ENCODE measurements at regions not wholly inside any gene's neighbourhood (a gene's known extent, or its start where the extent isn't known, plus 50 kb on each side); places are given as distances from the start of the nearest gene placed in this dataset.
A peak's percentile ranks its signal among the peaks of the same experiment; 100 is the strongest.
"Not testable (repeated sequence)": the region's sequence is repeated elsewhere in the genome, so short reads cannot be mapped to it uniquely, and the experiment has no call there.

DNA sequence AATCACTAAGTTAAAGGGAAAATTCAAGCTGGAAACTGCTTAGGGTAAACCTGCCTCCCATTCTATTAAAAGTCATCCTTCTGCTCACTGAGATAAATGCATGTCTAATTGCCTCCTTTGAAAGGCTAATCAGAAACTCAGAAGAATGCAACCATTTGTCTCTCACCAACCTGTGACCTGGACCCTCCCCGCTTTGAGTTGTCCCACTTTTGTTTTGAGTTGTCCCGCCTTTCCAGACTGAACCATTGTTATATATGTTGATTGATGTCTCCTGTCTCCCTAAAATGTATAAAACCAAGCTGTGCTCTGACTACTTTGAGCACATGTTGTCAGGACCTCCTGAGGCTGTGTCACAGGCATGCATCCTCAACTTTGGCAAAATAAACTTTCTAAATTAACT, 378.4 kb downstream of the KIF20B start:
- peak; percentile 60; the same call in 1 of the 2 replicates for ATAC-seq
- Mint-ChIP-seq H3K4me3 (no peak overlapping the region), H3K36me3 (peaks cover 84% of the 10 kb centered on the region), H3K9me3 (peaks cover 59% of the 10 kb centered on the region), H3K4me1 (peaks cover 47% of the 10 kb centered on the region), H3K27me3 (ENCODE audit: low read depth) (peaks cover 11% of the 10 kb centered on the region), H3K27ac (no peak overlapping the region)
- POLR2A ChIA-PET = no interaction called here
- TF ChIP-seq, protein P1, sequence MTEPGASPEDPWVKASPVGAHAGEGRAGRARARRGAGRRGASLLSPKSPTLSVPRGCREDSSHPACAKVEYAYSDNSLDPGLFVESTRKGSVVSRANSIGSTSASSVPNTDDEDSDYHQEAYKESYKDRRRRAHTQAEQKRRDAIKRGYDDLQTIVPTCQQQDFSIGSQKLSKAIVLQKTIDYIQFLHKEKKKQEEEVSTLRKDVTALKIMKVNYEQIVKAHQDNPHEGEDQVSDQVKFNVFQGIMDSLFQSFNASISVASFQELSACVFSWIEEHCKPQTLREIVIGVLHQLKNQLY (CRISPR knock-in tag; IDR thresholded peaks at IDR 0.05) = no peak
- TF ChIP-seq, protein P2, sequence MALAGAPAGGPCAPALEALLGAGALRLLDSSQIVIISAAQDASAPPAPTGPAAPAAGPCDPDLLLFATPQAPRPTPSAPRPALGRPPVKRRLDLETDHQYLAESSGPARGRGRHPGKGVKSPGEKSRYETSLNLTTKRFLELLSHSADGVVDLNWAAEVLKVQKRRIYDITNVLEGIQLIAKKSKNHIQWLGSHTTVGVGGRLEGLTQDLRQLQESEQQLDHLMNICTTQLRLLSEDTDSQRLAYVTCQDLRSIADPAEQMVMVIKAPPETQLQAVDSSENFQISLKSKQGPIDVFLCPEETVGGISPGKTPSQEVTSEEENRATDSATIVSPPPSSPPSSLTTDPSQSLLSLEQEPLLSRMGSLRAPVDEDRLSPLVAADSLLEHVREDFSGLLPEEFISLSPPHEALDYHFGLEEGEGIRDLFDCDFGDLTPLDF (CRISPR knock-in tag; IDR thresholded peaks at IDR 0.05) = no peak
- TF ChIP-seq, protein P3, sequence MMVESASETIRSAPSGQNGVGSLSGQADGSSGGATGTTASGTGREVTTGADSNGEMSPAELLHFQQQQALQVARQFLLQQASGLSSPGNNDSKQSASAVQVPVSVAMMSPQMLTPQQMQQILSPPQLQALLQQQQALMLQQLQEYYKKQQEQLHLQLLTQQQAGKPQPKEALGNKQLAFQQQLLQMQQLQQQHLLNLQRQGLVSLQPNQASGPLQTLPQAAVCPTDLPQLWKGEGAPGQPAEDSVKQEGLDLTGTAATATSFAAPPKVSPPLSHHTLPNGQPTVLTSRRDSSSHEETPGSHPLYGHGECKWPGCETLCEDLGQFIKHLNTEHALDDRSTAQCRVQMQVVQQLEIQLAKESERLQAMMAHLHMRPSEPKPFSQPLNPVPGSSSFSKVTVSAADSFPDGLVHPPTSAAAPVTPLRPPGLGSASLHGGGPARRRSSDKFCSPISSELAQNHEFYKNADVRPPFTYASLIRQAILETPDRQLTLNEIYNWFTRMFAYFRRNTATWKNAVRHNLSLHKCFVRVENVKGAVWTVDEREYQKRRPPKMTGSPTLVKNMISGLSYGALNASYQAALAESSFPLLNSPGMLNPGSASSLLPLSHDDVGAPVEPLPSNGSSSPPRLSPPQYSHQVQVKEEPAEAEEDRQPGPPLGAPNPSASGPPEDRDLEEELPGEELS (CRISPR knock-in tag; IDR thresholded peaks at IDR 0.05) = no peak
- TF ChIP-seq ZNF416 (CRISPR knock-in tag; IDR thresholded peaks at IDR 0.05) (no peak), ZNF121 (CRISPR knock-in tag; IDR thresholded peaks at IDR 0.05) (no peak), GABPB1 (CRISPR knock-in tag; IDR thresholded peaks at IDR 0.05) (no peak), TEAD1 (CRISPR knock-in tag; IDR thresholded peaks at IDR 0.05) (no peak), ZNF219 (CRISPR knock-in tag; IDR thresholded peaks at IDR 0.05; ENCODE audit: borderline replicate concordance) (no peak), RELA (CRISPR knock-in tag; IDR thresholded peaks at IDR 0.05; ENCODE audit: borderline replicate concordance) (no peak)
- TF ChIP-seq, protein P4, sequence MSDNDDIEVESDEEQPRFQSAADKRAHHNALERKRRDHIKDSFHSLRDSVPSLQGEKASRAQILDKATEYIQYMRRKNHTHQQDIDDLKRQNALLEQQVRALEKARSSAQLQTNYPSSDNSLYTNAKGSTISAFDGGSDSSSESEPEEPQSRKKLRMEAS (CRISPR knock-in tag; IDR thresholded peaks at IDR 0.05) = no peak
- TF ChIP-seq, protein P5, sequence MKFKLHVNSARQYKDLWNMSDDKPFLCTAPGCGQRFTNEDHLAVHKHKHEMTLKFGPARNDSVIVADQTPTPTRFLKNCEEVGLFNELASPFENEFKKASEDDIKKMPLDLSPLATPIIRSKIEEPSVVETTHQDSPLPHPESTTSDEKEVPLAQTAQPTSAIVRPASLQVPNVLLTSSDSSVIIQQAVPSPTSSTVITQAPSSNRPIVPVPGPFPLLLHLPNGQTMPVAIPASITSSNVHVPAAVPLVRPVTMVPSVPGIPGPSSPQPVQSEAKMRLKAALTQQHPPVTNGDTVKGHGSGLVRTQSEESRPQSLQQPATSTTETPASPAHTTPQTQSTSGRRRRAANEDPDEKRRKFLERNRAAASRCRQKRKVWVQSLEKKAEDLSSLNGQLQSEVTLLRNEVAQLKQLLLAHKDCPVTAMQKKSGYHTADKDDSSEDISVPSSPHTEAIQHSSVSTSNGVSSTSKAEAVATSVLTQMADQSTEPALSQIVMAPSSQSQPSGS (CRISPR knock-in tag; IDR thresholded peaks at IDR 0.05; ENCODE audit: borderline replicate concordance, low read depth) = no peak
- TF ChIP-seq, protein P6, sequence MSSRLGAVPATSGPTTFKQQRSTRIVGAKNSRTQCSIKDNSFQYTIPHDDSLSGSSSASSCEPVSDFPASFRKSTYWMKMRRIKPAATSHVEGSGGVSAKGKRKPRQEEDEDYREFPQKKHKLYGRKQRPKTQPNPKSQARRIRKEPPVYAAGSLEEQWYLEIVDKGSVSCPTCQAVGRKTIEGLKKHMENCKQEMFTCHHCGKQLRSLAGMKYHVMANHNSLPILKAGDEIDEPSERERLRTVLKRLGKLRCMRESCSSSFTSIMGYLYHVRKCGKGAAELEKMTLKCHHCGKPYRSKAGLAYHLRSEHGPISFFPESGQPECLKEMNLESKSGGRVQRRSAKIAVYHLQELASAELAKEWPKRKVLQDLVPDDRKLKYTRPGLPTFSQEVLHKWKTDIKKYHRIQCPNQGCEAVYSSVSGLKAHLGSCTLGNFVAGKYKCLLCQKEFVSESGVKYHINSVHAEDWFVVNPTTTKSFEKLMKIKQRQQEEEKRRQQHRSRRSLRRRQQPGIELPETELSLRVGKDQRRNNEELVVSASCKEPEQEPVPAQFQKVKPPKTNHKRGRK (CRISPR knock-in tag; IDR thresholded peaks at IDR 0.05; ENCODE audit: borderline replicate concordance) = no peak
- DNase-seq (ENCODE audit: low spot score) = no peak
- CTCF ChIA-PET = no interaction called here

DNA sequence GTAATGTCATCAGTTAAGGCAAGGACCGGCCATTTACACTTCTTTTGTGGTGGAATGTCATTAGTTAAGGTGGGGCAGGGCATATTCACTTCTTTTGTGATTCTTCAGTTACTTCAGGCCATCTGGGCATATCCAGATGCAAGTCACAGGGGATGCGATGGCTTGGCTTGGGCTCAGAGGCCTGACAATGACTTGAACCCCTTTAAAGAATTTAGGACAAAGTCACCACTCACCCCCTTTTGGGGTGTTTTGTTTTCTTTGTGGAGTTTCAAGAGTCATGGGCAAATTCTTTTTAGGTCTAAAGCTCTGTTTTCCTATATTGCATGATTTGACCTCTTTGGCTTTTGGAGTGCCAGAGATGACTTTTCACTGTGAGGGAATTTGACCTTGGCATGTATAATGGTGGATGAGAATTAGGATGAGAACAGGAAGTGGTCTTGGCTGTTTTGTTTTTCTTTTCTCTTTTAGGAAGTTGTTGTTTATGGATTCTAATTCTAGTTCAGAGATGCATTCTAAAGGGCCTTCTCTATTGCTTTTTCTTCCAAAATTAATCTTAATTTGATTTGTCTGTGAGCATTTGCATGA, 385.3 kb downstream of the KIF20B start:
- DNase-seq (ENCODE audit: low spot score); H3K9me3 Mint-ChIP-seq; H3K27me3 Mint-ChIP-seq (ENCODE audit: low read depth): not testable (repeated sequence)
- ChIA-PET POLR2A (interaction anchor here (0.6 to 0.7 kb wide), 2 partner anchors 35 to 674 kb away, joined by 3 read pairs; no protein-coding TSS in a partner anchor), CTCF (interaction anchor here (0.6 to 1.2 kb wide), 3 partner anchors 233 to 1521 kb away, joined by 3 to 4 read pairs (median 3); no protein-coding TSS in a partner anchor)
- peak overlapping the region; percentile 30 for H3K27ac Mint-ChIP-seq
- ATAC-seq = peak; percentile 38; the same call in 1 of the 2 replicates
- H3K4me1 Mint-ChIP-seq = peaks cover 62% of the 10 kb centered on the region
- peak overlapping the region; percentile 49; the same call in 1 of the 2 replicates for H3K4me3 Mint-ChIP-seq
- H3K36me3 Mint-ChIP-seq = peaks cover 30% of the 10 kb centered on the region

Measured in WTC11 (cell line).